Brain microvascular endothelial cell (primary cell): ENCODE measurements at regions not wholly inside any gene's neighbourhood (a gene's known extent, or its start where the extent isn't known, plus 50 kb on each side); places are given as distances from the start of the nearest gene placed in this dataset.
A peak's percentile ranks its signal among the peaks of the same experiment; 100 is the strongest.

ENCODE experiments used
- DNase-seq: peaks from one replicate; pipeline ENCODE4 v3.0.0-alpha.2; 2020
- H3K27ac ChIP-seq: fragments of 250-450 bp; sonication (Bioruptor Pico); 2 replicates; pipeline ENCODE4 v1.5.1; 2020; ENCODE audit warnings: mild to moderate bottlenecking, moderate library complexity
- H3K27me3 ChIP-seq: fragments of 250-450 bp; sonication (Bioruptor Pico); replicated peaks from 2 replicates; pipeline ENCODE4 v1.5.1; 2020; ENCODE audit warnings: mild to moderate bottlenecking
- H3K36me3 ChIP-seq: fragments of 250-450 bp; sonication (Bioruptor Pico); replicated peaks from 2 replicates; pipeline ENCODE4 v1.5.1; 2020; ENCODE audit warnings: mild to moderate bottlenecking
- H3K4me3 ChIP-seq: 2 replicates; pipeline ENCODE4 v1.5.1; 2011; ENCODE audit warnings: low read depth, mild to moderate bottlenecking, control low read depth, low read length, moderate library complexity
- in situ Hi-C: cut with HindIII; loops from 2 replicates; pipeline ENCODE4 v1.10.0; 2017; ENCODE audit warnings: low sequenced_read_pairs, low pct_ligation_motif_present
- TF ChIP-seq, protein P1 (sequence below): IDR thresholded peaks from 2 replicates; pipeline ENCODE4 v1.5.1; 2011; ENCODE audit warnings: low read depth, mild to moderate bottlenecking, moderate library complexity, low read length, control low read depth, inconsistent platforms; ENCODE audit errors: missing control alignments

DNA sequence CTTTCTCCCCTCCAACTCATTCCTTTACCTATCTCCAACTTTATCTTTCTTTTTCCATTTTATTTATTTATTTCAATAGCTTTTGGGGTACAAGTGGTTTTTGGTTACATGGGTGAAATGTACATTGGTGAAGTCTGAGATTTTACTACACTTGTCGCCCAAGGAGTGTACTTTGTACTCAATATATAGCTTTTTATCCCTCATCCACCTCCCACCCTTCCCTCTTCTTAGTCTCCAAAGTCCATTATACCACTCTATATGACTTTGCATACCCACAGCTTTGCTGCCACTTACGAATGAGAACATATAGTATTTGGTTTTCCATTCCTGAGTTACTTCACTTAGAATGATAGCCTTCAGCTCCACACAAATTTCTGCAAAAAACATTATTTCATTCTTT lies 152.6 kb upstream of the NUDT4 start:
- no peak for DNase-seq
- Histone ChIP-seq H3K4me3 (no peak overlapping the region), H3K36me3 (no peaks in the 10 kb centered on the region), H3K27ac (no peak overlapping the region), H3K27me3 (no peaks in the 10 kb centered on the region)
- in situ Hi-C loops, result no loop called here
- TF ChIP-seq, protein P1, sequence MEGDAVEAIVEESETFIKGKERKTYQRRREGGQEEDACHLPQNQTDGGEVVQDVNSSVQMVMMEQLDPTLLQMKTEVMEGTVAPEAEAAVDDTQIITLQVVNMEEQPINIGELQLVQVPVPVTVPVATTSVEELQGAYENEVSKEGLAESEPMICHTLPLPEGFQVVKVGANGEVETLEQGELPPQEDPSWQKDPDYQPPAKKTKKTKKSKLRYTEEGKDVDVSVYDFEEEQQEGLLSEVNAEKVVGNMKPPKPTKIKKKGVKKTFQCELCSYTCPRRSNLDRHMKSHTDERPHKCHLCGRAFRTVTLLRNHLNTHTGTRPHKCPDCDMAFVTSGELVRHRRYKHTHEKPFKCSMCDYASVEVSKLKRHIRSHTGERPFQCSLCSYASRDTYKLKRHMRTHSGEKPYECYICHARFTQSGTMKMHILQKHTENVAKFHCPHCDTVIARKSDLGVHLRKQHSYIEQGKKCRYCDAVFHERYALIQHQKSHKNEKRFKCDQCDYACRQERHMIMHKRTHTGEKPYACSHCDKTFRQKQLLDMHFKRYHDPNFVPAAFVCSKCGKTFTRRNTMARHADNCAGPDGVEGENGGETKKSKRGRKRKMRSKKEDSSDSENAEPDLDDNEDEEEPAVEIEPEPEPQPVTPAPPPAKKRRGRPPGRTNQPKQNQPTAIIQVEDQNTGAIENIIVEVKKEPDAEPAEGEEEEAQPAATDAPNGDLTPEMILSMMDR, result no peak

GRCh38 chr12:93226361-93226760 lies 151.4 kb upstream of the NUDT4 start:
- in situ Hi-C loops, result no loop called here
- no peak for DNase-seq
- TF ChIP-seq, protein P1, result no peak
- Histone ChIP-seq H3K36me3 (no peaks in the 10 kb centered on the region), H3K4me3 (no peak overlapping the region), H3K27ac (no peak overlapping the region), H3K27me3 (no peaks in the 10 kb centered on the region)

- in situ Hi-C loops, result no loop called here
- Histone ChIP-seq H3K27me3 (no peaks in the 10 kb centered on the region), H3K27ac (peak overlapping the region; percentile 83), H3K4me3 (no peak overlapping the region), H3K36me3 (no peaks in the 10 kb centered on the region)
- DNase-seq, result peak; percentile 90
- TF ChIP-seq, protein P1, result no peak
Measured at GRCh38 chr12:93229494-93230325, 148.0 kb upstream of the NUDT4 start.

DNA sequence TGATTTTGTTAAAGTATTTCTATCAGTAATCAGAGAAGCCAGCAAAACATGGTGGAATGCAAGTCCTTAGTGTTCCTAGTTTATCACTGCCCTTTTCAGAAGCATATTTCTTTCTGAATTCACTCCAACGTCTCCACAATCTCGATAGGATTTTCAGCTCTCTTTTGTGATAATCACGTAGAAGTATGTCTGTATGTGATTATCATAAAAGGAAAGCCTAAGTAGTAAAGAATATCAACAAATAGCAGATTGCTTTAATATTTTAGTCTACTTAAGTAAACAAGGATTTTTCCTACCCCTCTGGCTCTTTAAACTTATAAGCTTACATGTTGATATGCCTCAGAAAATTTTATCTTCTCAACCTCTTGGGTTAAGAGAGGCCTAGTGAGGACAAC lies 147.4 kb upstream of the NUDT4 start:
- DNase-seq, result no peak
- Histone ChIP-seq H3K27ac (peak overlapping the region; percentile 83), H3K4me3 (no peak overlapping the region), H3K36me3 (no peaks in the 10 kb centered on the region), H3K27me3 (no peaks in the 10 kb centered on the region)
- TF ChIP-seq, protein P1, result no peak
- in situ Hi-C loops, result no loop called here

GRCh38 chr12:93231938-93232337 lies 145.8 kb upstream of the NUDT4 start:
- no peaks in the 10 kb centered on the region for H3K27me3 ChIP-seq
- no peaks in the 10 kb centered on the region for H3K36me3 ChIP-seq
- TF ChIP-seq, protein P1, result no peak
- in situ Hi-C loops, result no loop called here
- H3K4me3 ChIP-seq, result no peak overlapping the region
- H3K27ac ChIP-seq, result no peak overlapping the region
- no peak for DNase-seq

DNA sequence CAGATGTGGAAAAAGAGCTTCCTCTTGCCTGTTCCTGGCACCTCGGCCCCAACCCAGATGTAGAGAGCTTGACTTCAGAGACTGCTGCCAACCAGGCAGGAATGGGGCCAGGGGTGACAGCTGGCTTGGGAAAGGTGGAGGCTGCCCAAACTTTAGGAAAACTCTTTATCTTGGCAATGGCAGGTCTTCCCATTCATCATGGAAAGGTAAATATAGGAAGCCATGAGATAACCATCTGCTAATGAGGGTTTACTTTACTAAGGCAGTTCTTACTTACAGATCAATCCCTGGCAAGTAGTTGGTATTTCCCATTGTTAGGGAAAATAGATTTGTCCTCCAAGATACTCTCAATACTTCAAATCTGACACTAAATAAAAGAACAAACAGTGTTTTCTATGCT lies 143.1 kb upstream of the NUDT4 start:
- no peaks in the 10 kb centered on the region for H3K27me3 ChIP-seq
- DNase-seq, result no peak
- TF ChIP-seq, protein P1, result no peak
- no peak overlapping the region for H3K4me3 ChIP-seq
- no peak overlapping the region for H3K27ac ChIP-seq
- in situ Hi-C loops, result no loop called here
- no peaks in the 10 kb centered on the region for H3K36me3 ChIP-seq
